DMS53 (cell line): ENCODE measurements at regions not wholly inside any gene's neighbourhood (a gene's known extent, or its start where the extent isn't known, plus 50 kb on each side); places are given as distances from the start of the nearest gene placed in this dataset.
"Not testable (repeated sequence)": the region's sequence is repeated elsewhere in the genome, so short reads cannot be mapped to it uniquely, and the experiment has no call there.

Source experiments
- DNase-seq: peaks from one replicate; lab custom pipeline; 2025; lab: John Stamatoyannopoulos, UW

- no peak for DNase-seq
These were observed 142.5 kb upstream of the ARG1 start for GRCh38 chr6:131430531-131430930.

GRCh38 chr6:131431718-131432117 lies 141.3 kb upstream of the ARG1 start:
- DNase-seq = no peak

GRCh38 chr6:131433927-131434326 lies 139.1 kb upstream of the ARG1 start:
- no peak for DNase-seq

GRCh38 chr6:131436358-131436757 lies 136.7 kb upstream of the ARG1 start:
- no peak for DNase-seq

GRCh38 chr6:131443014-131443413 lies 130.0 kb upstream of the ARG1 start:
- DNase-seq = no peak

DNA sequence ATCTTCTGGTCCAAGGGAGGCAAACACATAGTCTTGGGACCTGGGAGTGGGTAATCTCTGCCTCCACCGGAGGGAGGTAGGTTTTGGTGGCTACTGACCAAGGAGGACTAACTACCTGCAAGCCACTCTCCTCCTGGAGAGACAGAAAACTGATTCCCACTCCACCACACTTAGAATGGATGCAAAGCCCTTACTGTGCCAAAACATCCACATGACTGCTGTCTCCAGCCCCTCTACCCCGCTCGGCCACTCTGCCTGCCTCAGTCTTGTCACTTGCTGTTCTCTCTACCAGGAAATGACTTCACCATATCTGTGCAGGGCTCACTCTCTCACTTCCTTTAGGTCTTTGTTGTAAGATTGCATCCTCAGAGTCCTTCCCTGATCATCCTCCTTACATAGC lies 129.5 kb upstream of the ARG1 start:
- DNase-seq = no peak

DNA sequence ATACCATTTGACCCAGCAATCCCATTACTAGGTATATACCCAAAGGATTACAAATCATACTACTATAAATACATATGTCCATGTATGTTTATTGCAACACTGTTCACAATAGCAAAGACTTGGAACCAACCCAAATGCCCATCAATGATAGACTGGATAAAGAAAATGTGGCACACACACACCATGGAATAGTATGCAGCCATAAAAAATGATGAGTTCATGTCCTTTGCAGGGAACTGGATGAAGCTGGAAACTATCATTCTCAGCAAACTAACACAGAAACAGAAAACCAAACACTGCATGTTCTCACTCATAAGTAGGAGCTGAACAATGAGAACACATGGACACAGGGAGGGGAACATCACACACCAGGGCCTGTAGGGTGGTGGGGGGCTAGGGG lies 127.7 kb upstream of the ARG1 start:
- not testable (repeated sequence) for DNase-seq

DNA sequence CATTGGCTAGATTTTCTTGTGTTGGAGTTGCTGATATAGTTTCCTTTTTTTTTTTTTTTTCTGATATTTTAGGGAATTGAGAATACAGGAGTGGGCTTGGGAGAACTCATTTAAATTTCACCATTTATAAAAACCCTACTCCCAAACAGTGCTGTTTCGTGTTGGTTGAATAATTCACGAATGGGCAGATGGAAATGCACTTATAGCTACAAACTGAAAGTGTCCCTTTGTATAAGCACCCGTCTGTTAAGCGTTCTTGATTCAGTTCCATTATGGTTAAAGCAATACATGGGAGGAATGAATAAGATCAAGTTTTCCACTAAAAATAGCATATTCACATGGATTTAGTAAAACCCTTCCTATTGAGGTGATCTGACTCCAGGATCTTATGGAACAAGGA lies 122.2 kb upstream of the ARG1 start:
- DNase-seq = no peak

DNA sequence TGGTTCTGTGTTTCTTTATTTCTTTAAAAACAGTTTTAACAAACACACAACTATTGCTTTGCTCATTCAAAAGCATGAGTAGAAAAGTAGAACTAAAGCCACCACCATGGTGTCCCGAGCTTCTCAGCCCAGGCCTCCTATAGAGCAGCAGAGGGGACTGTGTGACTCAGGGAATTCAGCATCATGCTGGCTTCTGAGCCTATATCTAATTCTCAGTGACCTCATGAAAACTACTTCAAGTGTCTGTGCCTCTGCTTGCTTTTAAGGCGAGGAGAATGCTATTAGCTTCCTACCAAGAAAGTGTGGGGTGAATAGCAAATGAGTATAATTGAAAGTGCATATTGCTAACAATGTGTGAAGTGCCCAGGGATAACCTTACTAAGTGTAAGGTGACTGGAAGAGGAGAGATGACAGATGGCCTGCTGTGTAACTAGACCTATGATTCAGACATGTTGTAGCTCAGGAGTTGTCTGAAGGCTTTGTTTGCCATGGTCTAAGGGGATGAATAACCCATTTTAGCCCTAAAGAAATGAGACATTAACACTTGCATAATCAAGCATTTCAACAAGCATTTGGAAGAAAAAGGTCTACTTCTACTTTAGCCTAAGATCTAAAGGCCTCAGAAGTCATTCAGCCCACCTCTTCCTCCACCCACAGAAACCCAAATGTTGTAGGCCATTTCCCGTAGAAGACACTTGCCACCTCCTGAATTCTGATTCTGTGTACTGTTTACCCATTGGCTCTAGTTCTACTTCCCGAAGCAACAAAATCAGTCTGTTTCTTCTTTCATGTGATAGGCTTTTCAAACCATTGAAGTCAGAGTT lies 121.5 kb upstream of the ARG1 start:
- DNase-seq = peak; percentile 61

DNA sequence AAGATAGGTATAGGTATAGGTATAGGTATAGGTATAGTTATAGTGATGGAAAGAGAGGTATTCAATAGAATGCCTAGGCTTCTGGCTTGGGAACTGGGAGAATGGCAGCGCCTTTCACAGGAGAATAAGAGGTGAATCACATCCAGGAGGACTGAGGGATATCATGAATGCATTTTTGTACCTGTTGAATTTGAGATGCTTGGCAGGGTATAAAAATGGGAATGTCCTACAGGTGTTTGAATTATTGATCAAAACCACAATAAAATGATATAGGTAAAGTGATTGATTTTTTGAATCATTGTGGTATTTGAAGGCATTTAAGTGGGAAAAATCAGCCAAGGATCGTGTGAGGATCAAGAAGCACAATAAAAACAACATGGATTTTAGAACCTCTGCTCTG lies 119.2 kb upstream of the ARG1 start:
- DNase-seq = no peak

DNA sequence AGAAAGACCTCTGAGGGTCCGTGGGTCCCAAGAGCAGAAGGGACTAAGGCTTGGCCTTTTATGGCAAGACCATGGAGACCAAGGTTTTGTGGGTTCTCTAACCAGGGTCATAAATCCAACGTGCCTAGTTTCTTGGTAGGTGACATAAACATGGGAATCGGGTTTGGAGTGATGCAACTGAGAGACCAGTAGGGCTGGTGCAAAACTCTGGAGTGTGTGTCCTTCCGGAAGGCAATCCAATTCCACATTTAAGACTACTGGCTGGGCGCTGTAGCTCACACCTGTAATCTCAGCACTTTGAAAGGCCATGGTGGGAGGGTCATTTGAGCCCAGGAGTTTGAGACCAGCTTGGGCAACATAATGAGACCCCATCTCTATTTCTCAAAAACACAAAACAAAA lies 116.5 kb upstream of the ARG1 start:
- DNase-seq = no peak

GRCh38 chr6:131459005-131459404 lies 114.0 kb upstream of the ARG1 start:
- DNase-seq = no peak

DNA sequence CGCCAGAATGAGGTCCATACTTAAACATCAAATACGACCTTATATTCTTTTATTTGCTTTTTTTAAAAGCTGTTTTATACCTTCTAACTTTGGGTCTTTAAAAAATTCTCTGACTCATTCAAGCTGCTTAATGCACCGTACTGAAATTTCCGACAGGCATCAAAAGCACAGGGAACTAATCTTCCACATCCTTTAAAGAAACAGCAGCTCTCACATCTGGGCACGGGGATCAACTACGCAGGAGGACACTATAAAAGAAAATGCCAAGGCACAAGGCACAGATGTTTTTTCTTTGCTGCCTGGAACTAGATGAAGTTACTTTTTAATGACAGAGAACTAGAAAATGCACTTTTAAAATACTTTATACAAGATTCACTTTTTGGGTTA lies 112.4 kb upstream of the ARG1 start:
- DNase-seq = no peak

DNA sequence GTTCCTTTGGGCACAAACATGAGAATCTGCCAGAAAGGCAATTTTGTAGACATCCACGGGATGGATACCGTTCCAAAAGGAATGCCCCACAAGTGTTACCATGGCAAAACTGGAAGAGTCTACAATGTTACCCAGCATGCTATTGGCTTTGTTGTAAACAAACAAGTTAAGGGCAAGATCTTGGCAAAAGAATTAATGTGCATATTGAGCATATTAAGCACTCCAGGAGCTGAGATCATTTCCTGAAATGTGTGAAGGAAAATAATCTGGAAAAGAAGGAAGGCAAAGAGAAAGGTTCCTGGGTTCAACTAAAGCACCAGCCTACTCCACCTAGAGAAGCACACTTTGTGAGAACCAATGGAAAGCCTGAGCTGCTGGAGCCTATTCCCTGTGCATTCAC lies 103.9 kb upstream of the ARG1 start:
- no peak for DNase-seq

GRCh38 chr6:131470534-131470933 lies 102.5 kb upstream of the ARG1 start:
- no peak for DNase-seq

- no peak for DNase-seq
These were observed 101.7 kb upstream of the ARG1 start for GRCh38 chr6:131471331-131471730.

DNA sequence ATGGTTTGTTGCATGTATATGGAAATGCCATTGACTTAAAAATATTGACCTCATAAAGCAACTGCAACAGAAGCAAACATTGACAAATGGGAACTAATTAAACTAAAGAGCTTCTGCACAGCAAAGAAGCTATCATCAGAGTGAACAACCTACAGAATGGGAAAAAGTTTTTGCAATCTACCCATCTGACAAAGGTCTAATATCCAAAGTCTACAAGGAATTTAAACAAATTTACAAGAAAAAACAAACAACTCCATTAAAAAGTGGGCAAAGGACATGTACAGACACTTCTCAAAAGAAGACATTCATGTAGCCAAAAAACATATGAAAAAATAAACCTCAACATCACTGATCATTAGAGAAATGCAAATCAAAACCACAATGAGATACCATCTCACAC lies 99.7 kb upstream of the ARG1 start:
- not testable (repeated sequence) for DNase-seq

DNA sequence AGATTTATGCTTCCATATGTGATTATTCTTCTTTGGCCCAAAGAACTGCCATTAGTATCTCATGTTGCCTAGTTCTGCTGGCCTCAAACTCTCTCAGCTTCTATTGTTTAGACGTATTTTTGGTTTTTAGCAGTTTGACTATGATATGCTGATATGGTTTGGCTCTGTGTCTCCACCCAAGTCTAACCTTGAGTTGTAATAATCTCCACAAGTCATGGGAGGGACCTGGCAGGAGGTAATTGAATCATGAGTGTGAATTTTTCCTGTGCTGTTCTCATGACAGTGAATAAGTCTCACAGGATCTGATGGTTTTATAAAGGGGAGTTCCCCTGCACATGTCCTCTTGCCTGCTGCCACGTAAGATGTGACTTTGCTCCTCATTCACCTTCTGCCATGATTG lies 96.7 kb upstream of the ARG1 start:
- DNase-seq = no peak

- DNase-seq = peak; percentile 84
These were observed 94.2 kb upstream of the ARG1 start for GRCh38 chr6:131478740-131479211.

GRCh38 chr6:131486608-131487007 lies 86.4 kb upstream of the ARG1 start:
- DNase-seq = no peak

DNA sequence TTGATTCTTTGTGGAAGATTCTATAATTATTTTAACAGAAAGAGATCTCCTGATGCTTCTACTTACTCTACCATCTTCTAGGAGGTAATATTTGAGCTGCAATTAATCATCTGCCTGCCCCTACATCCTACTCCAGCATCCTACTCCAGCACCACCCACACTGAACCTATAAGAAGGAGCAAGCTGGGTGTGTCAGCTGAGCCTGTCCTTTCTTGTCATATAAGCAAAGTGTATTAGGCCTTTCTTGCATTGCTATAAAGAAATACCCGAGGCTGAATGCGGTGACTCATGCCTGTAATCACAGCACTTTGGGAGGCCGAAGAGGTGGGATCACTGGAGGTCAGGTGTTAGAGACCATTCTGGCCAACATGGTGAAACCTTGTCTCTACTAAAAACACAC lies 84.2 kb upstream of the ARG1 start:
- DNase-seq = no peak

- no peak for DNase-seq
These were observed 82.6 kb upstream of the ARG1 start for GRCh38 chr6:131490441-131490840.

GRCh38 chr6:131492932-131493573 lies 80.0 kb upstream of the ARG1 start:
- DNase-seq = no peak

- DNase-seq = not testable (repeated sequence)
These were observed 68.6 kb upstream of the ARG1 start for GRCh38 chr6:131504387-131504786.
